Activated CD4-positive, alpha-beta T cell treated with anti-CD3 and anti-CD28 coated beads for 36 hours (primary cell): ENCODE measurements at regions not wholly inside any gene's neighbourhood (a gene's known extent, or its start where the extent isn't known, plus 50 kb on each side); places are given as distances from the start of the nearest gene placed in this dataset.

ENCODE experiments used
- ATAC-seq: fragments of 200-7000 bp; cut with Tn5 transposase; one replicate; pipeline ENCODE4 v1.10.0; 2021; ENCODE audit warnings: mild to moderate bottlenecking, moderate library complexity
- CTCF ChIA-PET: fragments of 350-600 bp; sonication (Branson Sonifier 250); formaldehyde crosslinking; loops from one replicate; lab custom pipeline; 2021; ENCODE audit warnings: antibody characterized with exemption; lab: Charles Lee
- POLR2A ChIA-PET: fragments of 350-600 bp; sonication (Branson Sonifier 250); formaldehyde crosslinking; loops from one replicate; lab custom pipeline; 2021; ENCODE audit warnings: antibody characterized with exemption, inconsistent platforms; lab: Charles Lee
- DNase-seq: peaks from one replicate; pipeline ENCODE4 v3.0.0-alpha.2; 2020
- H3K27ac Mint-ChIP-seq: one replicate; pipeline ENCODE4 v1.8.0; 2021; ENCODE audit warnings: mixed read lengths
- H3K27me3 Mint-ChIP-seq: one replicate; pipeline ENCODE4 v1.8.0; 2021; ENCODE audit warnings: mixed read lengths
- H3K36me3 Mint-ChIP-seq: one replicate; pipeline ENCODE4 v1.8.0; 2021; ENCODE audit warnings: low read depth, mixed read lengths
- H3K4me1 Mint-ChIP-seq: one replicate; pipeline ENCODE4 v1.8.0; 2021; ENCODE audit warnings: mixed read lengths
- H3K4me3 Mint-ChIP-seq: one replicate; pipeline ENCODE4 v1.8.0; 2021; ENCODE audit warnings: mild to moderate bottlenecking, moderate library complexity, mixed read lengths
- H3K9me3 Mint-ChIP-seq: one replicate; pipeline ENCODE4 v1.8.0; 2021; ENCODE audit warnings: low read depth, mixed read lengths
- intact Hi-C, 2 experiments: fragments of 100-400 bp; cut with DNase I in 1 of 2; cut with micrococcal nuclease in 1 of 2; formaldehyde crosslinking; loops; one replicate each; pipeline versions ENCODE4 v1.14.2 to v1.15.1; 2022 to 2024; cut with DNase I, micrococcal nuclease

DNA sequence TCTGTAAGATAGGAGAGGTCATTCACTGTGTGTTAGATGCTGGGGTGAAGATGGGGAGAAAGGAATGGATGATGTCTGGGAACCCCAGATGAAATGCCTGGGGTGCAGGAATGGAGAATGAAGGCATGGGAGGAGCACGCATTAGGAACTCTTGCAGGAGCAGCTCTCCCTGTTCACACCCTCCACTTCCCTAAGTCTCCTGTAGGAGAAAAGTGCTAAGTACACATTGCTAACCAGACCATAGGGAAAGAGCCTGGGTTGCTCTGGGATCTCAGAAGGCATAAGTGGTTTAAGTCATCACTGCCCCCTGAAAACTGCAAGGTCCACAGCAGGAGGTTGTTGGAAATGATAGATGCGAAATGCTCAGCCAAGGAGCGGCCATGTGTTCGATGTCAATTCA lies 163.1 kb downstream of the SEC61B start:
- DNase-seq (no peak), ATAC-seq (no peak)
- Mint-ChIP-seq H3K36me3 (no peaks in the 10 kb centered on the region), H3K4me3 (no peak overlapping the region), H3K9me3 (no peaks in the 10 kb centered on the region), H3K27ac (no peak overlapping the region), H3K27me3 (peaks cover 10% of the 10 kb centered on the region), H3K4me1 (no peaks in the 10 kb centered on the region)
- ChIA-PET POLR2A (no interaction called here), CTCF (no interaction called here)
- intact Hi-C loops, result no loop called here

- Mint-ChIP-seq H3K27me3 (peaks cover 10% of the 10 kb centered on the region), H3K27ac (no peak overlapping the region), H3K4me1 (no peaks in the 10 kb centered on the region), H3K9me3 (no peaks in the 10 kb centered on the region), H3K36me3 (no peaks in the 10 kb centered on the region), H3K4me3 (no peak overlapping the region)
- intact Hi-C loops, result no loop called here
- ATAC-seq (no peak), DNase-seq (no peak)
- ChIA-PET CTCF (no interaction called here), POLR2A (no interaction called here)
Measured at GRCh38 chr9:99385814-99386279, 163.8 kb downstream of the SEC61B start.

GRCh38 chr9:99387431-99387830 lies 165.3 kb downstream of the SEC61B start:
- H3K4me1 Mint-ChIP-seq, result no peaks in the 10 kb centered on the region
- H3K27ac Mint-ChIP-seq, result no peak overlapping the region
- peaks cover 10% of the 10 kb centered on the region for H3K27me3 Mint-ChIP-seq
- ChIA-PET POLR2A (no interaction called here), CTCF (interaction anchor here (0.5 kb wide), 1 partner anchor 454 kb away, joined by 3 read pairs; no protein-coding TSS in a partner anchor)
- H3K36me3 Mint-ChIP-seq, result no peaks in the 10 kb centered on the region
- ATAC-seq, result no peak
- no peak for DNase-seq
- H3K9me3 Mint-ChIP-seq, result no peaks in the 10 kb centered on the region
- H3K4me3 Mint-ChIP-seq, result no peak overlapping the region
- intact Hi-C loops, result no loop called here

- no peaks in the 10 kb centered on the region for H3K4me1 Mint-ChIP-seq
- ChIA-PET CTCF (interaction anchor here (0.5 kb wide), 1 partner anchor 1021 kb away, joined by 3 read pairs; no protein-coding TSS in a partner anchor), POLR2A (no interaction called here)
- peaks cover 7% of the 10 kb centered on the region for H3K27me3 Mint-ChIP-seq
- H3K27ac Mint-ChIP-seq, result no peak overlapping the region
- H3K36me3 Mint-ChIP-seq, result no peaks in the 10 kb centered on the region
- H3K9me3 Mint-ChIP-seq, result no peaks in the 10 kb centered on the region
- ATAC-seq (no peak), DNase-seq (no peak)
- no peak overlapping the region for H3K4me3 Mint-ChIP-seq
- intact Hi-C loops, result no loop called here
Measured at GRCh38 chr9:99389087-99390033, 167.3 kb downstream of the SEC61B start.

GRCh38 chr9:99391937-99392594 lies 170.0 kb downstream of the SEC61B start:
- ChIA-PET POLR2A (interaction anchor here (0.5 kb wide), 1 partner anchor 1202 kb away, joined by 3 read pairs; no protein-coding TSS in a partner anchor), CTCF (no interaction called here)
- Mint-ChIP-seq H3K9me3 (no peaks in the 10 kb centered on the region), H3K4me1 (no peaks in the 10 kb centered on the region), H3K27ac (no peak overlapping the region), H3K27me3 (no peaks in the 10 kb centered on the region), H3K36me3 (no peaks in the 10 kb centered on the region), H3K4me3 (no peak overlapping the region)
- ATAC-seq (no peak), DNase-seq (no peak)
- intact Hi-C loops, result no loop called here

DNA sequence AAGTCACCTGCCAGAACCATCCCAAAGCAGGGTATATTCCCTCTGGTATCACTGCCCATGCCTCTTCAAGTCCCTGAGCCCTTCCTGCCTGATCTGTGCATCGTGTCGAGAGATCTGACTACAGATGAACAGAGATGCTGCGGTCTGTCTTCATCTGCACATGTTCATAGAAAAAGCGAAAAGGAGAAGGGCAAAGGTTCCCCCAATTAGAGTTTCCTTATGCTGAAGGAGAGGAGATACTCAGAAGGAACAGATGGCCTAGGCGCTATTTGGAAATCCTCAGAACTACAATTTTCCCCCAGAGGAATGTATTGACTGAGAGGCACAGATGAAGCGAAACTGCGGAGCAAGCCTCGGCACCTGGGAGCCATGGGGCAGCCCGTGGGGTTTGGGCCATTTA lies 170.9 kb downstream of the SEC61B start:
- no peak for ATAC-seq
- H3K9me3 Mint-ChIP-seq, result no peaks in the 10 kb centered on the region
- POLR2A ChIA-PET, result no interaction called here

DNA sequence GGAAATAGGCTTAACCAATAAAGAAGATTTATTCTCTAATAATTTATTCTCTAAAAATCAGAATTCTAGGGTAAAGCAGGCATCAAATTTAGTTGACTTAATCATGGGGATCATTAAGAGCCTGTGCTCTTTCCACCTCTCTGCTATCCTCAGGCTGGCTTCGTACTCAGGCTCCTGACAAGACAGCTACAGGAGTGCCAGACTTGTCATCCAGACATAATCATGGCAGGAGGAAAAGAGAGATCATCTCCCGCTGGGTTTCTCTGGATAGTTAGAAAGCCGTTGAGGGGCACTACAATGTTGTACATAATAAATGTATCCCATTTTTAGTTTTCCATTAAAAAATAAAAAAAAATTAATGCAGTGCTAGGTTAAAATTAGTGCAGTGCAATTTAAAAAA lies 171.9 kb downstream of the SEC61B start:
- H3K4me1 Mint-ChIP-seq, result no peaks in the 10 kb centered on the region
- no peaks in the 10 kb centered on the region for H3K36me3 Mint-ChIP-seq
- intact Hi-C loops, result no loop called here
- H3K27ac Mint-ChIP-seq, result no peak overlapping the region
- ChIA-PET POLR2A (no interaction called here), CTCF (interaction anchor here (0.6 kb wide), 1 partner anchor 464 kb away, joined by 3 read pairs; no protein-coding TSS in a partner anchor)
- no peak overlapping the region for H3K4me3 Mint-ChIP-seq
- H3K27me3 Mint-ChIP-seq, result no peaks in the 10 kb centered on the region
- H3K9me3 Mint-ChIP-seq, result no peaks in the 10 kb centered on the region
- no peak for DNase-seq
- no peak for ATAC-seq

More for the DNA sequence above, 170.9 kb downstream of the SEC61B start:
- H3K27ac Mint-ChIP-seq, result no peak overlapping the region
- H3K36me3 Mint-ChIP-seq, result no peaks in the 10 kb centered on the region
- intact Hi-C loops, result no loop called here
- H3K4me1 Mint-ChIP-seq, result no peaks in the 10 kb centered on the region
- CTCF ChIA-PET, result no interaction called here
- no peaks in the 10 kb centered on the region for H3K27me3 Mint-ChIP-seq
- H3K4me3 Mint-ChIP-seq, result no peak overlapping the region
- DNase-seq, result no peak

DNA sequence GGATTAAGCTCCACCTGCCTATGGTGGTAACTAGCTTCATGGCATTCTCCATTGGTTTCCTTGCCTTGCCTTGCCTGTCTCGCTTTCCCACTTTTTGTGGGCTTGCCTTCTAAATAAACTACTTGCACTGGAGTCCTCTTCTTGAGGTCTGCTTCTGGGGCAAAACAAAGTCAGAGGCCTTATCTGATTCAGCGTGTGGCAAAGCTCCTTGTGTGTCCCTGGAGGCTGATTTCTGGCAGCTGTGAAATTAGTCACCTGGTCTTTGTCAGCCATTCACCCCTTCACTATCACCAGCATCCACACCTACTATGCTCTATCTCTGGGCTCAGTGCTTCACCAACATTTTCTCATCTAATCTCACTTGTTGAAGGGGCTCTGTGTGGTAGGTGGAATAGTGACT lies 176.2 kb downstream of the SEC61B start:
- ChIA-PET CTCF (interaction anchor here (1.0 kb wide), 1 partner anchor 16 kb away, joined by 4 read pairs; no protein-coding TSS in a partner anchor), POLR2A (no interaction called here)
- no peak for DNase-seq
- Mint-ChIP-seq H3K27ac (no peak overlapping the region), H3K4me1 (no peaks in the 10 kb centered on the region), H3K27me3 (no peaks in the 10 kb centered on the region), H3K36me3 (no peaks in the 10 kb centered on the region), H3K9me3 (no peaks in the 10 kb centered on the region), H3K4me3 (no peak overlapping the region)
- no peak for ATAC-seq
- intact Hi-C loops, result no loop called here

GRCh38 chr9:99399474-99399873 lies 177.4 kb downstream of the SEC61B start:
- DNase-seq (no peak), ATAC-seq (no peak)
- Mint-ChIP-seq H3K4me1 (no peaks in the 10 kb centered on the region), H3K4me3 (no peak overlapping the region), H3K27ac (no peak overlapping the region), H3K9me3 (no peaks in the 10 kb centered on the region), H3K36me3 (no peaks in the 10 kb centered on the region), H3K27me3 (no peaks in the 10 kb centered on the region)
- intact Hi-C loops, result no loop called here
- POLR2A ChIA-PET, result no interaction called here
- CTCF ChIA-PET, result interaction anchor here (1.0 kb wide), 1 partner anchor 17 kb away, joined by 4 read pairs; no protein-coding TSS in a partner anchor

- no peak overlapping the region for H3K27ac Mint-ChIP-seq
- ChIA-PET CTCF (no interaction called here), POLR2A (interaction anchor here (0.6 kb wide), 1 partner anchor 115 kb away, joined by 5 read pairs; no protein-coding TSS in a partner anchor)
- no peak overlapping the region for H3K4me3 Mint-ChIP-seq
- no peak for DNase-seq
- no peaks in the 10 kb centered on the region for H3K9me3 Mint-ChIP-seq
- no peaks in the 10 kb centered on the region for H3K36me3 Mint-ChIP-seq
- no peak for ATAC-seq
- no peaks in the 10 kb centered on the region for H3K4me1 Mint-ChIP-seq
- peaks cover 3% of the 10 kb centered on the region for H3K27me3 Mint-ChIP-seq
- intact Hi-C loops, result no loop called here
Measured at GRCh38 chr9:99400184-99400731, 178.2 kb downstream of the SEC61B start.

DNA sequence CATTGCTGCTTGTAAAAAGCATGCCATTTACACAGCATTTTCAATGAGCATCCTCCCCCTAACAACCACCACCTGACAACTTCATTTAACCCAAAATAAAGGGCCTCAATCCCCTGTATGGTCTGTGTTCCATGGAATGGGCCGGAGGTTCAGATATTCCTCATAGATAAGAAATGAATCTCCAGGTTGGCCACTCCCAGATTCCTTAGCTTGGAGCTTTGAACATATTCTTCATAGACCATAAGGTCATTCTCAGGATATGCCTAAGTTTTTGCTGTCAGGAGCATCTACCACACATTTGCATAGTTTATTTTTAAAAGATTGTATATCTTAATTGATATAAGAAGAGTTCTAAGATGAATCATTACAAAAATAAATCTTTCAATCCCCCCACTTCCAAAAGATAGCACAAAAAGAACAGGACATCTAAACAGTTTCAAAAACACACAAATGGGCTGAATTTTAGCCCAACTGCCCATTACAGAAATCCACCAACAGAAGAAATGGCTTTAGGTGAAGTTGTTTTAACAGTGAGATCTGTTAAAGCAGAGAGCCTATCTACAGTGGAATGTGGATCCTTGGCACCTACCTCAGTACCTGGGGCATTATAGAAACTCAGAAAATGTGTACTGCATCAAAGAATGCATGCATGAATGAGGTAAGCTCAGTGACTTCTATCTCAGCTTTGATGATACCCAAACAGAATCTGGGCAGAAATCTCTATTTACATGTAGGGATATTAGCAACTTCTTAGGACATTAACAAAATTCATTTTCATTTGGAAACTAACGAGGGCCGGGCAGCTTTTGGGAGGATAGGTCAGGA lies 179.8 kb downstream of the SEC61B start:
- ChIA-PET CTCF (no interaction called here), POLR2A (no interaction called here)
- no peak for ATAC-seq
- intact Hi-C loops, result no loop called here
- no peak overlapping the region for H3K4me3 Mint-ChIP-seq
- no peaks in the 10 kb centered on the region for H3K4me1 Mint-ChIP-seq
- DNase-seq, result no peak
- no peaks in the 10 kb centered on the region for H3K36me3 Mint-ChIP-seq
- peaks cover 3% of the 10 kb centered on the region for H3K27me3 Mint-ChIP-seq
- H3K27ac Mint-ChIP-seq, result no peak overlapping the region
- no peaks in the 10 kb centered on the region for H3K9me3 Mint-ChIP-seq
